SU-DHL-6 (cell line): ENCODE measurements at regions not wholly inside any gene's neighbourhood (a gene's known extent, or its start where the extent isn't known, plus 50 kb on each side); places are given as distances from the start of the nearest gene placed in this dataset.

Experiments
- H2AFZ ChIP-seq: fragments of 200-600 bp; sonication (generic); 2 replicates; pipeline ENCODE4 v1.6.1; 2014; ENCODE audit warnings: low read depth, mild to moderate bottlenecking, moderate library complexity, mixed read lengths, antibody characterized with exemption, low read length; ENCODE audit not compliant: severe bottlenecking
- H3F3A ChIP-seq: fragments of 200-600 bp; shearing (Covaris generic); 2 replicates; pipeline ENCODE4 v1.6.0; 2016; ENCODE audit warnings: antibody characterized with exemption, mild to moderate bottlenecking; ENCODE audit not compliant: insufficient read depth
- H3K27ac ChIP-seq: fragments of 200-600 bp; sonication (generic); 2 replicates; pipeline ENCODE4 v1.5.1; 2016; ENCODE audit warnings: low read depth, mild to moderate bottlenecking, low read length, moderate library complexity, mixed read lengths
- H3K27me3 ChIP-seq: fragments of 200-600 bp; sonication (generic), shearing (Covaris generic); 2 replicates; pipeline ENCODE4 v1.6.0; 2014; ENCODE audit warnings: mild to moderate bottlenecking, low read length
- H3K36me3 ChIP-seq: fragments of 200-600 bp; sonication (generic); 2 replicates; pipeline ENCODE4 v1.6.1; 2014; ENCODE audit warnings: mild to moderate bottlenecking, low read length, mixed read lengths
- H3K4me2 ChIP-seq: fragments of 300-600, 200-600 bp; shearing (Covaris generic), sonication (generic); 2 replicates; pipeline ENCODE4 v1.6.0; 2014; ENCODE audit warnings: low read length, low read depth, mild to moderate bottlenecking; ENCODE audit not compliant: poor library complexity, severe bottlenecking
- H3K4me3 ChIP-seq: fragments of 200-600 bp; sonication (generic); 2 replicates; pipeline ENCODE4 v1.5.1; 2014; ENCODE audit warnings: antibody characterized with exemption, low read length, mild to moderate bottlenecking, mixed read lengths; ENCODE audit not compliant: insufficient read depth, poor library complexity, severe bottlenecking
- H3K79me2 ChIP-seq: fragments of 200-600 bp; sonication (generic); 2 replicates; pipeline ENCODE4 v1.6.1; 2014; ENCODE audit warnings: mild to moderate bottlenecking, low read length, moderate library complexity; ENCODE audit not compliant: insufficient read depth
- H3K9ac ChIP-seq: fragments of 200-600 bp; sonication (generic); 2 replicates; pipeline ENCODE4 v1.7.0; 2014; ENCODE audit warnings: mild to moderate bottlenecking, low read length
- H3K9me2 ChIP-seq: fragments of 200-600 bp; sonication (generic); replicated peaks from 2 replicates; pipeline ENCODE4 v1.6.1; 2014; ENCODE audit warnings: low read length; ENCODE audit not compliant: insufficient read depth
- H3K9me3 ChIP-seq: fragments of 200-600 bp; sonication (generic); 2 replicates; pipeline ENCODE4 v1.6.1; 2014; ENCODE audit warnings: low read length, mixed read lengths; ENCODE audit not compliant: insufficient read depth
- H4K20me1 ChIP-seq: fragments of 200-600 bp; sonication (generic); 2 replicates; pipeline ENCODE4 v1.6.1; 2014; ENCODE audit warnings: low read depth, mild to moderate bottlenecking, antibody characterized with exemption, low read length, moderate library complexity, mixed read lengths
- EZH2phosphoT487 ChIP-seq: fragments of 200-600 bp; sonication (generic), shearing (Covaris generic); conservative IDR thresholded peaks from 2 replicates; pipeline ENCODE4 v1.6.1; 2018; ENCODE audit warnings: mild to moderate bottlenecking, antibody characterized with exemption, low read length, moderate library complexity, mixed read lengths
- TF ChIP-seq, protein P1 (sequence below): fragments of 200-600 bp; sonication (generic); IDR thresholded peaks from one replicate; pipeline ENCODE4 v1.5.1; 2017; ENCODE audit warnings: antibody characterized with exemption, mild to moderate bottlenecking, low read length, moderate library complexity; ENCODE audit not compliant: insufficient read depth, poor library complexity, severe bottlenecking

DNA sequence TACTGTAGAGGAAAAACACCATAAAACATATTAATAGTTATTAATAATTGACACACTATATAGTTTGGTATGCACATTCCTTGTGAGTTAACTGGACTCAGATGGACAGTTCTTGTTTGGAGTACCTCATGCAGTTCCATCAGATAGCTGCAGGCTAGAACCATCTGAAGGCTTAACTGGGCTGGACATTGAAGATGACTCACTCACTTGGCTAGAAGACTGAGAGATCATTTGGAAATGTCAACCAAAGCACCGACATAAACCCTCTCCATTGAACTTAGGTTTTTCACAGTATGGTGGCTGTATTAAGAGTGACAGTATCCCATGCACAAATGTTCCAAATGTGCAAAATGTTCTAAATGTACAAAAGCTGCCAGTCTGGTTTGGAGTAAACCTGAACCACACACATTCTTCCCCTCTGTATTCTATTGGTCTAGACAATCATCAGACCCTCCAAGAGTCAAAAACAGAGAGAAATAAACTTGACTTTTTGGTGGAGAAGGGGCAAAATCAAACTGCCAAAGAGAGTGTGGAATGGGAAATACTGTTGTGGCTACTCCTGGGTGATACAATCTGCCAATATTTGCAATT, 708.4 kb downstream of the KCNT2 start:
- H3K9me3 ChIP-seq = no peaks in the 10 kb centered on the region

DNA sequence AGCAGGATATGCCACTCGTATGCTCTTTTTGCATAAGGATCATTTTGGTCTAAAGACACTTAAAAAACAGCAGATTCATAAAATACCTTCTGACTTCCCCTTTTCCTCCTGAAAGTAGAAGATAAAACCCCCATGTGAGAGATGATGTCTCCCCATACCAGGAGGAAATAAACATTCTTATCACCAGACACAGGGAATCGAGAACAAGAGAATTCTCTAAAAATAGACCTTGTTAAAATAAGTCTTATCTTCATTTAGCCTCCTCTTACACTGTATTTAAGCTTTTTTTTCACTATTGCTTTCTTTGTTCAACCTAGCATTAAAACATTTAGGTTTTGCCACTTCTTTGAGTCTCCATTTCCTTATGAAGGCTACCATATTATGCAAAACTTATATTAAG, 709.3 kb downstream of the KCNT2 start:
- no peaks in the 10 kb centered on the region for H4K20me1 ChIP-seq
- no peaks in the 10 kb centered on the region for H3K9me3 ChIP-seq
- TF ChIP-seq EZH2phosphoT487 = no peak
- TF ChIP-seq, protein P1, sequence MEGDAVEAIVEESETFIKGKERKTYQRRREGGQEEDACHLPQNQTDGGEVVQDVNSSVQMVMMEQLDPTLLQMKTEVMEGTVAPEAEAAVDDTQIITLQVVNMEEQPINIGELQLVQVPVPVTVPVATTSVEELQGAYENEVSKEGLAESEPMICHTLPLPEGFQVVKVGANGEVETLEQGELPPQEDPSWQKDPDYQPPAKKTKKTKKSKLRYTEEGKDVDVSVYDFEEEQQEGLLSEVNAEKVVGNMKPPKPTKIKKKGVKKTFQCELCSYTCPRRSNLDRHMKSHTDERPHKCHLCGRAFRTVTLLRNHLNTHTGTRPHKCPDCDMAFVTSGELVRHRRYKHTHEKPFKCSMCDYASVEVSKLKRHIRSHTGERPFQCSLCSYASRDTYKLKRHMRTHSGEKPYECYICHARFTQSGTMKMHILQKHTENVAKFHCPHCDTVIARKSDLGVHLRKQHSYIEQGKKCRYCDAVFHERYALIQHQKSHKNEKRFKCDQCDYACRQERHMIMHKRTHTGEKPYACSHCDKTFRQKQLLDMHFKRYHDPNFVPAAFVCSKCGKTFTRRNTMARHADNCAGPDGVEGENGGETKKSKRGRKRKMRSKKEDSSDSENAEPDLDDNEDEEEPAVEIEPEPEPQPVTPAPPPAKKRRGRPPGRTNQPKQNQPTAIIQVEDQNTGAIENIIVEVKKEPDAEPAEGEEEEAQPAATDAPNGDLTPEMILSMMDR = no peak
- H3K4me3 ChIP-seq = no peak overlapping the region
- no peaks in the 10 kb centered on the region for H3K27me3 ChIP-seq
- no peaks in the 10 kb centered on the region for H3K36me3 ChIP-seq
- H3K27ac ChIP-seq = no peak overlapping the region
- H3K79me2 ChIP-seq = no peaks in the 10 kb centered on the region
- no peak overlapping the region for H3K4me2 ChIP-seq
- no peak overlapping the region for H3K9ac ChIP-seq
- no peaks in the 10 kb centered on the region for H3F3A ChIP-seq
- H2AFZ ChIP-seq = no peak overlapping the region
- no peaks in the 10 kb centered on the region for H3K9me2 ChIP-seq

More for the DNA sequence above, 708.4 kb downstream of the KCNT2 start:
- Histone ChIP-seq H3K79me2 (no peaks in the 10 kb centered on the region), H3K27me3 (no peaks in the 10 kb centered on the region), H3K27ac (no peak overlapping the region), H3F3A (no peaks in the 10 kb centered on the region), H2AFZ (no peak overlapping the region), H3K4me3 (no peak overlapping the region), H3K36me3 (no peaks in the 10 kb centered on the region), H3K4me2 (no peak overlapping the region), H3K9ac (no peak overlapping the region), H3K9me2 (no peaks in the 10 kb centered on the region), H4K20me1 (no peaks in the 10 kb centered on the region)
- TF ChIP-seq, protein P1 = no peak
- TF ChIP-seq EZH2phosphoT487 = no peak

DNA sequence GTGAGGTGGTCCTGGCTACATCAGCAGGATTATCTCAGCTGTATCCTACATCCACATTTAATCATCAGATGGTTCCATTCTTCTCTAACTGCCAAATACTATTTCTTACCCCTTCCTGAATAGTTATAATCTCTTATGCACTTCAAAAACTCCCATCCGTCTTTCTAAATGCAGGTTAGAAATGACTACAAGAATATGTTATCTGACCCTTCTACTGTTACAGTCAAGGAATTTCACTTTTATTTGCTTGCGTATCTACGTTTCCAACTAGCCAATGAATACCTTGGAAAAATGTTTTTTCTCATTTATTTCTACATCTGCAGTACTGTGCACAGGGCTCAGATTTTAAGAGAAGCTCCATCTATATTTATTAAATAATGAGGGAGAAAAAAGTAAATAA, 709.9 kb downstream of the KCNT2 start:
- Histone ChIP-seq H3K4me2 (no peak overlapping the region), H3K9me3 (no peaks in the 10 kb centered on the region), H4K20me1 (no peaks in the 10 kb centered on the region), H2AFZ (no peak overlapping the region), H3K36me3 (no peaks in the 10 kb centered on the region), H3K27ac (no peak overlapping the region), H3F3A (no peaks in the 10 kb centered on the region), H3K9ac (no peak overlapping the region), H3K27me3 (no peaks in the 10 kb centered on the region), H3K9me2 (no peaks in the 10 kb centered on the region), H3K4me3 (no peak overlapping the region), H3K79me2 (no peaks in the 10 kb centered on the region)
- TF ChIP-seq, protein P1 = no peak
- no peak for TF ChIP-seq EZH2phosphoT487
